MM.1S (cell line): ENCODE measurements at regions not wholly inside any gene's neighbourhood (a gene's known extent, or its start where the extent isn't known, plus 50 kb on each side); places are given as distances from the start of the nearest gene placed in this dataset.

Experiments
- DNase-seq: peaks from one replicate; pipeline ENCODE4 v3.0.0-alpha.2; 2015
- H2AFZ ChIP-seq: fragments of 300-600 bp; sonication (generic); 2 replicates; pipeline ENCODE4 v1.6.0; 2016; ENCODE audit warnings: antibody characterized with exemption, low read length
- H3F3A ChIP-seq: fragments of 300-600 bp; sonication (generic); 2 replicates; pipeline ENCODE4 v1.6.1; 2016; ENCODE audit warnings: mild to moderate bottlenecking, antibody characterized with exemption, low read length, moderate library complexity, mixed read lengths; ENCODE audit not compliant: insufficient read depth
- H3K27ac ChIP-seq: fragments of 300-600 bp; sonication (generic); 2 replicates; pipeline ENCODE4 v1.5.1; 2016; ENCODE audit warnings: mild to moderate bottlenecking, low read length
- H3K27me3 ChIP-seq: fragments of 300-600 bp; sonication (generic); replicated peaks from 2 replicates; pipeline ENCODE4 v1.6.0; 2016; ENCODE audit warnings: low read length; ENCODE audit not compliant: insufficient read depth
- H3K36me3 ChIP-seq: fragments of 300-600 bp; sonication (generic); replicated peaks from 2 replicates; pipeline ENCODE4 v1.6.1; 2016; ENCODE audit warnings: mild to moderate bottlenecking, low read length, mixed read lengths; ENCODE audit not compliant: insufficient read depth
- H3K4me1 ChIP-seq: fragments of 300-600 bp; sonication (generic); 2 replicates; pipeline ENCODE4 v1.6.1; 2016; ENCODE audit warnings: low read length, mixed read lengths
- H3K4me2 ChIP-seq: fragments of 300-600 bp; sonication (generic); 2 replicates; pipeline ENCODE4 v1.6.0; 2016; ENCODE audit warnings: low read depth, low read length
- H3K4me3 ChIP-seq: fragments of 300-600 bp; sonication (generic); 2 replicates; pipeline ENCODE4 v1.5.1; 2016; ENCODE audit warnings: low read length, mixed read lengths
- H3K79me2 ChIP-seq: fragments of 300-600 bp; sonication (generic); 2 replicates; pipeline ENCODE4 v1.6.1; 2016; ENCODE audit warnings: mixed run types, low read length, mixed read lengths
- H3K9ac ChIP-seq: fragments of 300-600 bp; sonication (generic); 2 replicates; pipeline ENCODE4 v1.6.1; 2016; ENCODE audit warnings: low read length, mixed read lengths
- H3K9me2 ChIP-seq: fragments of 300-600 bp; sonication (generic); replicated peaks from 2 replicates; pipeline ENCODE4 v1.6.1; 2016; ENCODE audit warnings: mild to moderate bottlenecking, low read length, mixed read lengths; ENCODE audit not compliant: insufficient read depth
- H3K9me3 ChIP-seq: fragments of 300-600 bp; sonication (generic); replicated peaks from 2 replicates; pipeline ENCODE4 v1.6.1; 2016; ENCODE audit warnings: mild to moderate bottlenecking, low read length, mixed read lengths; ENCODE audit not compliant: insufficient read depth
- H4K20me1 ChIP-seq: fragments of 300-600 bp; sonication (generic); 2 replicates; pipeline ENCODE4 v1.6.1; 2016; ENCODE audit warnings: mild to moderate bottlenecking, low read length, moderate library complexity, mixed read lengths; ENCODE audit not compliant: insufficient read depth
- CTCF ChIP-seq: fragments of 300-600 bp; sonication (generic); IDR thresholded peaks from 2 replicates; pipeline ENCODE4 v1.5.1; 2016; ENCODE audit warnings: antibody characterized with exemption, low read length, mixed read lengths
- EZH2 ChIP-seq: fragments of 300-600 bp; sonication (generic); optimal IDR thresholded peaks from 2 replicates; pipeline ENCODE3; 2017; ENCODE audit warnings: low read depth, mild to moderate bottlenecking, antibody characterized with exemption, low read length, mixed read lengths
- EZH2phosphoT487 ChIP-seq: fragments of 300-600 bp; sonication (generic); IDR thresholded peaks from 2 replicates; pipeline ENCODE4 v1.6.1; 2018; ENCODE audit warnings: antibody characterized with exemption, low read length

- Histone ChIP-seq H3K27me3 (no peaks in the 10 kb centered on the region), H3F3A (no peaks in the 10 kb centered on the region), H3K4me3 (no peak overlapping the region), H3K4me2 (no peak overlapping the region), H3K9me2 (no peaks in the 10 kb centered on the region), H3K27ac (peak overlapping the region; percentile 41; the same call in 1 of the 2 replicates), H2AFZ (no peak overlapping the region), H3K79me2 (no peaks in the 10 kb centered on the region), H3K9ac (no peak overlapping the region), H3K4me1 (no peaks in the 10 kb centered on the region), H3K9me3 (no peaks in the 10 kb centered on the region), H4K20me1 (no peaks in the 10 kb centered on the region), H3K36me3 (no peaks in the 10 kb centered on the region)
- TF ChIP-seq EZH2: no peak
- DNase-seq: peak; percentile 49
Observed at GRCh38 chr11:128342511-128343134, 244.7 kb downstream of the ETS1 start.

- Histone ChIP-seq H3K4me1 (no peaks in the 10 kb centered on the region), H3K9me2 (no peaks in the 10 kb centered on the region), H3F3A (no peaks in the 10 kb centered on the region), H3K4me3 (no peak overlapping the region), H2AFZ (no peak overlapping the region), H4K20me1 (no peaks in the 10 kb centered on the region), H3K36me3 (no peaks in the 10 kb centered on the region), H3K9me3 (no peaks in the 10 kb centered on the region), H3K27me3 (no peaks in the 10 kb centered on the region), H3K9ac (no peak overlapping the region), H3K4me2 (no peak overlapping the region), H3K27ac (no peak overlapping the region), H3K79me2 (no peaks in the 10 kb centered on the region)
- no peak for TF ChIP-seq EZH2
- TF ChIP-seq CTCF: no peak
- no peak for TF ChIP-seq EZH2phosphoT487
- no peak for DNase-seq
Observed at GRCh38 chr11:128341280-128342248, 245.8 kb downstream of the ETS1 start.

- Histone ChIP-seq H3K4me3 (no peak overlapping the region), H3K36me3 (no peaks in the 10 kb centered on the region), H3K9me2 (no peaks in the 10 kb centered on the region), H3K9ac (no peak overlapping the region), H4K20me1 (no peaks in the 10 kb centered on the region), H3K9me3 (no peaks in the 10 kb centered on the region), H3K27ac (no peak overlapping the region), H2AFZ (no peak overlapping the region), H3K4me2 (no peak overlapping the region), H3K4me1 (no peaks in the 10 kb centered on the region), H3F3A (no peaks in the 10 kb centered on the region), H3K79me2 (no peaks in the 10 kb centered on the region), H3K27me3 (no peaks in the 10 kb centered on the region)
- no peak for TF ChIP-seq EZH2
- no peak for TF ChIP-seq CTCF
- no peak for TF ChIP-seq EZH2phosphoT487
- no peak for DNase-seq
Observed at GRCh38 chr11:128339792-128340191, 247.6 kb downstream of the ETS1 start.
